ENCODE measurements at regions not wholly inside any gene's neighbourhood (a gene's known extent, or its start where the extent isn't known, plus 50 kb on each side); places are given as distances from the start of the nearest gene placed in this dataset.

DNA sequence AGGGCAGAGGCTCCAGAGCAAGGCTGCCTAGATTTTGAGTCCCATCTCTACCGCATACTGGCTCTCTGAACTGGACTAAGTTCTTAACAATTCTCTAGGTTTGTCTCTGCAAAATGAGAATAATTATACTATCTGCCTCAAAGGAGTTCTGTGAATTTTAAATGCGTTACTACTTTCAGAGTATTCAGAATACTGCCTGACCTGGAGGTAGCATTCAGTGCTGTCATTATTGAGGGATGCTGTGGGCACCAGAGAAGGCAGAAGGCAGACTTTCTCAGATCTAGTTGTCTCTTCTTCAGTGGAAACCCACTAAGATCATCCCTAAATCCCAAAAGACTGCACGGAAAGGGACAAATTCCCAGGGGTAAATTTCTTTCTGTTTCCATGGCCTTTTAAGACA, 147.4 kb upstream of the RORA start:
- no peak for DNase-seq
- Histone ChIP-seq H3K9me3 (ENCODE audit: control insufficient read depth, low read depth, low read length) (no peaks in the 10 kb centered on the region), H2AK5ac (ENCODE audit: insufficient read length, low read length) (no peak overlapping the region), H3K14ac (ENCODE audit: insufficient read depth, low read length) (no peak overlapping the region), H3K27me3 (ENCODE audit: insufficient read depth, low read length) (no peaks in the 10 kb centered on the region), H3K9ac (ENCODE audit: extremely low read depth, insufficient read length, low read length) (no peak overlapping the region), H3K79me2 (ENCODE audit: insufficient read depth, low read length) (no peaks in the 10 kb centered on the region), H3K23ac (ENCODE audit: insufficient read length, low read depth, low read length) (no peak overlapping the region), H4K91ac (ENCODE audit: insufficient read length, low read depth, low read length) (no peak overlapping the region), H2BK120ac (ENCODE audit: low read depth, low read length, poor library complexity, severe bottlenecking) (no peak overlapping the region), H3K4me2 (ENCODE audit: insufficient read depth, insufficient read length, low read length) (no peak overlapping the region), H3K79me1 (ENCODE audit: insufficient read depth, low read depth, low read length, poor library complexity, severe bottlenecking) (no peaks in the 10 kb centered on the region), H3K23me2 (ENCODE audit: insufficient read length, low read depth, low read length, poor library complexity, severe bottlenecking) (no peaks in the 10 kb centered on the region), H3K56ac (ENCODE audit: insufficient read length, low read depth, low read length) (no peak overlapping the region), H3K18ac (ENCODE audit: insufficient read length, low read depth, low read length) (no peak overlapping the region), H2BK20ac (ENCODE audit: low read depth, low read length, poor library complexity, severe bottlenecking) (no peak overlapping the region), H3K27ac (ENCODE audit: insufficient read length, low read depth, low read length) (no peak overlapping the region), H2BK12ac (ENCODE audit: insufficient read length, low read depth, low read length) (no peak overlapping the region), H2AFZ (ENCODE audit: low read length) (no peak overlapping the region), H2BK15ac (ENCODE audit: low read depth, low read length) (no peak overlapping the region), H4K20me1 (ENCODE audit: control insufficient read depth, insufficient read depth, insufficient read length) (no peaks in the 10 kb centered on the region), H3K4ac (ENCODE audit: low read depth, low read length) (no peak overlapping the region), H3K4me1 (ENCODE audit: insufficient read depth, low read length) (no peaks in the 10 kb centered on the region), H4K5ac (ENCODE audit: insufficient read length, low read depth, low read length) (no peak overlapping the region), H3T11ph (ENCODE audit: low read length) (no peak overlapping the region), H2BK5ac (ENCODE audit: insufficient read length, low read length) (no peak overlapping the region), H4K8ac (replicated peaks; ENCODE audit: insufficient read length, low read depth, low read length) (no peak overlapping the region)
- TF ChIP-seq, protein P1, sequence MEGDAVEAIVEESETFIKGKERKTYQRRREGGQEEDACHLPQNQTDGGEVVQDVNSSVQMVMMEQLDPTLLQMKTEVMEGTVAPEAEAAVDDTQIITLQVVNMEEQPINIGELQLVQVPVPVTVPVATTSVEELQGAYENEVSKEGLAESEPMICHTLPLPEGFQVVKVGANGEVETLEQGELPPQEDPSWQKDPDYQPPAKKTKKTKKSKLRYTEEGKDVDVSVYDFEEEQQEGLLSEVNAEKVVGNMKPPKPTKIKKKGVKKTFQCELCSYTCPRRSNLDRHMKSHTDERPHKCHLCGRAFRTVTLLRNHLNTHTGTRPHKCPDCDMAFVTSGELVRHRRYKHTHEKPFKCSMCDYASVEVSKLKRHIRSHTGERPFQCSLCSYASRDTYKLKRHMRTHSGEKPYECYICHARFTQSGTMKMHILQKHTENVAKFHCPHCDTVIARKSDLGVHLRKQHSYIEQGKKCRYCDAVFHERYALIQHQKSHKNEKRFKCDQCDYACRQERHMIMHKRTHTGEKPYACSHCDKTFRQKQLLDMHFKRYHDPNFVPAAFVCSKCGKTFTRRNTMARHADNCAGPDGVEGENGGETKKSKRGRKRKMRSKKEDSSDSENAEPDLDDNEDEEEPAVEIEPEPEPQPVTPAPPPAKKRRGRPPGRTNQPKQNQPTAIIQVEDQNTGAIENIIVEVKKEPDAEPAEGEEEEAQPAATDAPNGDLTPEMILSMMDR (conservative IDR thresholded peaks at IDR 0.05), result no peak
- H3K4me1 Mint-ChIP-seq, result peaks cover 7 to 11% of the 10 kb centered on the region in 2 experiments
- no peak overlapping the region for H3K4me3 Mint-ChIP-seq
- no peaks in the 10 kb centered on the region; the same call in 1 of the 2 replicates for H3K27me3 Mint-ChIP-seq (ENCODE audit: low read depth)
- H3K36me3 Mint-ChIP-seq (ENCODE audit: insufficient read depth in 1 of 3, low read depth in 3 of 3), result no peaks in the 10 kb centered on the region
- no peaks in the 10 kb centered on the region for H3K9me3 Mint-ChIP-seq
- no peak overlapping the region for H3K27ac Mint-ChIP-seq
- no CpG with 5 or more reads among the region's 3 CpGs for WGBS (ENCODE audit: extremely low coverage, insufficient read length, low lambda C conversion rate)
